GM06990 (cell line): ENCODE measurements at regions not wholly inside any gene's neighbourhood (a gene's known extent, or its start where the extent isn't known, plus 50 kb on each side); places are given as distances from the start of the nearest gene placed in this dataset.
A peak's percentile ranks its signal among the peaks of the same experiment; 100 is the strongest.

Experiments used
- DNase-seq: peaks from one replicate; pipeline ENCODE4 v3.0.0-alpha.2; 2011; ENCODE audit not compliant: insufficient read length; ENCODE audit errors: extremely low read depth
- H3K27me3 ChIP-seq: replicated peaks from 2 replicates; pipeline ENCODE4 v1.6.0; 2011; ENCODE audit warnings: low read length; ENCODE audit not compliant: control insufficient read depth, insufficient read depth
- H3K36me3 ChIP-seq: 2 replicates; pipeline ENCODE4 v1.5.1; 2011; ENCODE audit warnings: low read length; ENCODE audit not compliant: control insufficient read depth, insufficient read depth
- H3K4me3 ChIP-seq: replicated peaks from 2 replicates; pipeline ENCODE4 v1.5.1; 2011; ENCODE audit warnings: low read depth, mild to moderate bottlenecking, control low read depth, low read length
- CTCF ChIP-seq: IDR thresholded peaks from 2 replicates; pipeline ENCODE4 v1.5.1; 2011; ENCODE audit warnings: low read length, control low read depth, mild to moderate bottlenecking, inconsistent platforms; ENCODE audit not compliant: insufficient read depth, poor library complexity, severe bottlenecking

DNA sequence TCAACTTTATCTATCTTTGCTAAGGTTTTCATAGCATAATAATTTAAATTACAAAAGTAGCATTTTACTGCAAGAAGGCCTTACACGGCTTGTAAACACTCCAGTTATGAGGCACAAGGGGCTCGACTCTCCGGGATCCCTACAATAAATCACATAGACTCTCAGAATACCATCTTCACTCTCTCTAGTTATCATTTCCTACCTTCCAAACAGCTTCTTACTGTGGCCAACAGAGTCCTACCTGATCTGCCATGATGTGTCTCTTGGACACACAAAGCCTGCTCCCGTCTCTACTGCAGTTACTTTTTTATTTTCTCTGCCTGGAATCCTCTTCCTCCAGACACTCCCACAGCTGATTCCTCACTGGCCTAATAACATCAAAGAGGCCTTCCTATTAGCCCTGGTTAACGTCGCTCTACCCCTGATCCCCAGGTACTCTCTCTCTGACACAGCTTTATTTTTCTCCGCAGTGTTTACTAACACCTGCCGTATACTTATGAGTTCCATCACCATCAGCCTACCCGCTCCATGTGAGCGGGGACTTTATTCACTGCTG, 559.6 kb upstream of the DIPK2B start:
- Histone ChIP-seq H3K4me3 (no peak overlapping the region), H3K36me3 (no peaks in the 10 kb centered on the region), H3K27me3 (no peaks in the 10 kb centered on the region)
- no peak for DNase-seq
- no peak for TF ChIP-seq CTCF

DNA sequence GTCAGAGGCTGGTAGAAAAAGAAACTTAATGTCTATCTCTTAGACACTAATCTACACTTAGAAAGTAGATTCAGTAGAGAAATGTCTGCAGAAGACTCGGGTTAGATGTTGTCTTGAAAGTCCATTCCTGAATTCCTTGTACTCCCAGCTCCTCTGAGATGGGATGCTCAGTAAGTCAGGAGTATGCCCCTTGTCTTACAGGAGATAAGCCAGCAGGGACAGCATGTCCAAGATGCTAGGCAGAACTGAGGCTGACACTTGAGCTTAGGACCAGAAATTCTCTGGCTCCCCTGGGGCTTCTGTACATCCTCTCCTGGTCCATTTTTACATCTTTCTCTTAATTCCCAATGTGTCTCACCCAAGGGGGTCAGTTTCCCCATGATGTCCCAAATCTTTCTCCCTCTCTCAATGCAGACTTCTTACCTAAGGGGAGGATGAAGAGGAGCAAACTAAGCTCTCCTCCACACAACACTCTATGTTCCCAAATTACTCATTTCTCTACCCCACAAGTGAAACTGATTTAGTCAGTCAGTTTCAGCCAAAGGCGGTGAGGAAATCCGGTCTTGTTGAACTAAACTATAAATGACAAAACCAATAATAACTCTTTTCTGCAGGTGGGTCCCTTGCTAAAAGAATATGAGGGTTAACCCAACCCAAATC, 558.2 kb upstream of the DIPK2B start:
- no peaks in the 10 kb centered on the region for H3K36me3 ChIP-seq

DNA sequence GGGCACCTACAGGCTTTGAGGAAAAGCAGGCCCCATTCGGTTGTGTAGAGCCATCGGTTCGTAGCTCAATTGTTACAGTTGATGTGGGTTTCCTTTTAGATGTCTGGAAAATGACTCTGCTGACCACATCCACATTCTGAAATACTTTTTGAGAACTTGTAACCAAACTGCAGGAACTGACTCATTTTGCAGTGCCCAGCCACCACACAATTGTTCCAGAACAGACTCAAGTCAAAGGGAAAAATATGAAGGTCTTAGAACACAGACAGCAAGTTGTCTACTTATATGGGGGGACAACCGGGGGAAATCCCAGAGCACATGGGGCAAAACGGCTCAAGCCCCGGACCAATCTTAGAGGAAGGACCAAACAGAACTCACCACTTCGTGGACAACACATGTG, 557.6 kb upstream of the DIPK2B start:
- peak; percentile 55 for DNase-seq
- Histone ChIP-seq H3K27me3 (no peaks in the 10 kb centered on the region), H3K4me3 (peak overlapping the region; percentile 45), H3K36me3 (no peaks in the 10 kb centered on the region)
- TF ChIP-seq CTCF, result no peak

More for the DNA sequence above, 558.2 kb upstream of the DIPK2B start:
- peak; percentile 50 for DNase-seq
- peak overlapping the region; percentile 45 for H3K4me3 ChIP-seq
- no peaks in the 10 kb centered on the region for H3K27me3 ChIP-seq
- no peak for TF ChIP-seq CTCF

GRCh38 chrX:45757272-45757671, 556.6 kb upstream of the DIPK2B start:
- no peak for DNase-seq
- no peak overlapping the region for H3K4me3 ChIP-seq
- H3K36me3 ChIP-seq, result no peaks in the 10 kb centered on the region

DNA sequence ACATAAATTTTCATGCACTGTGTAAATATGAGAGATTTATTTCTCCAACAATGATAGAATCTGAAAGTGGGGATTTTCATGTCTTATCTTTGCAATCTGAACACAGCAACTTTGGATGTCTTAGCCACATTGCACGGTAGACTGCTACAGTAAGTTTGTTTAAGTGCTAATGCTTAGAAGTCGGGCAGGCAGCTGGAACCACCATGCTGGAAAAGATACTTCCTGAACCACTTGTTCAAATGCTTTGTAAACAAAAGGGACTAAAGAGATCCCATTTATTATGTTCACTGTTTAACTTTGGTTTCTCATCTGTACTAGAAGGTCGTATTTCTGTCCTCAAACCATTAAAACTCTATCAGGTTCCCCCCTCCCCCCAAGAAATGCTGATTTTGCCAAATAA, 555.9 kb upstream of the DIPK2B start:
- H3K36me3 ChIP-seq, result no peaks in the 10 kb centered on the region
- no peak for DNase-seq
- no peak overlapping the region for H3K4me3 ChIP-seq
- no peak for TF ChIP-seq CTCF
- H3K27me3 ChIP-seq, result no peaks in the 10 kb centered on the region

More at GRCh38 chrX:45757272-45757671, 556.6 kb upstream of the DIPK2B start:
- no peaks in the 10 kb centered on the region for H3K27me3 ChIP-seq
- TF ChIP-seq CTCF, result no peak
